ENCODE measurements at regions not wholly inside any gene's neighbourhood (a gene's known extent, or its start where the extent isn't known, plus 50 kb on each side); places are given as distances from the start of the nearest gene placed in this dataset.

- no peak for DNase-seq
Measured at GRCh38 chr7:12949060-12949931, 261.9 kb downstream of the ARL4A start.

- DNase-seq, result no peak
Measured at GRCh38 chr7:12951397-12951801, 264.0 kb downstream of the ARL4A start.

- DNase-seq, result no peak
Measured at GRCh38 chr7:12954380-12955033, 267.1 kb downstream of the ARL4A start.

GRCh38 chr7:12957487-12957886 lies 270.1 kb downstream of the ARL4A start:
- DNase-seq, result no peak

- DNase-seq, result no peak
Measured at GRCh38 chr7:12961910-12962480, 274.6 kb downstream of the ARL4A start.

- DNase-seq, result no peak
Measured at GRCh38 chr7:12963435-12963834, 276.0 kb downstream of the ARL4A start.

GRCh38 chr7:12964836-12965235 lies 277.4 kb downstream of the ARL4A start:
- no peak for DNase-seq

GRCh38 chr7:12965767-12966166 lies 278.3 kb downstream of the ARL4A start:
- DNase-seq, result no peak

GRCh38 chr7:12967322-12967721 lies 279.9 kb downstream of the ARL4A start:
- no peak for DNase-seq

GRCh38 chr7:12968836-12969422 lies 281.5 kb downstream of the ARL4A start:
- no peak for DNase-seq

- no peak for DNase-seq
Measured at GRCh38 chr7:12970626-12971025, 283.2 kb downstream of the ARL4A start.

- no peak for DNase-seq
Measured at GRCh38 chr7:12974451-12975166, 287.2 kb downstream of the ARL4A start.

- no peak for DNase-seq
Measured at GRCh38 chr7:12975412-12975811, 288.0 kb downstream of the ARL4A start.

- no peak for DNase-seq
Measured at GRCh38 chr7:12979181-12979580, 291.7 kb downstream of the ARL4A start.

- no peak for DNase-seq
Measured at GRCh38 chr7:12982178-12982577, 294.7 kb downstream of the ARL4A start.

- no peak for DNase-seq
Measured at GRCh38 chr7:12984117-12984516, 296.7 kb downstream of the ARL4A start.

GRCh38 chr7:12985228-12985627 lies 297.8 kb downstream of the ARL4A start:
- no peak for DNase-seq

GRCh38 chr7:12985752-12986151 lies 298.3 kb downstream of the ARL4A start:
- no peak for DNase-seq

- no peak for DNase-seq
Measured at GRCh38 chr7:12987238-12987637, 299.8 kb downstream of the ARL4A start.

- DNase-seq, result no peak
Measured at GRCh38 chr7:12990440-12990839, 303.0 kb downstream of the ARL4A start.

GRCh38 chr7:12993025-12993424 lies 305.6 kb downstream of the ARL4A start:
- DNase-seq, result no peak

- DNase-seq, result no peak
Measured at GRCh38 chr7:12995912-12996469, 308.6 kb downstream of the ARL4A start.

- no peak for DNase-seq
Measured at GRCh38 chr7:13007331-13007730, 319.9 kb downstream of the ARL4A start.
